Hepatocyte (in vitro differentiated cells): ENCODE measurements at regions not wholly inside any gene's neighbourhood (a gene's known extent, or its start where the extent isn't known, plus 50 kb on each side); places are given as distances from the start of the nearest gene placed in this dataset.

Source experiments
- DNase-seq: peaks from one replicate; pipeline ENCODE4 v3.0.0-alpha.2; 2016; ENCODE audit warnings: low spot score
- H2AFZ ChIP-seq: fragments of 200-600 bp; sonication (generic); 2 replicates; pipeline ENCODE4 v1.6.0; 2016; ENCODE audit warnings: antibody characterized with exemption, mild to moderate bottlenecking
- H3K27ac ChIP-seq: fragments of 200-600 bp; sonication (generic); 2 replicates; pipeline ENCODE4 v1.5.1; 2016; ENCODE audit warnings: mild to moderate bottlenecking
- H3K27me3 ChIP-seq: fragments of 200-600 bp; sonication (generic); 2 replicates; pipeline ENCODE4 v1.6.1; 2016
- H3K36me3 ChIP-seq: fragments of 200-600 bp; sonication (generic); replicated peaks from 2 replicates; pipeline ENCODE4 v1.5.1; 2016; ENCODE audit warnings: low read depth; ENCODE audit not compliant: insufficient read depth
- H3K4me1 ChIP-seq: fragments of 200-600 bp; sonication (generic); 2 replicates; pipeline ENCODE4 v1.5.1; 2016; ENCODE audit warnings: mild to moderate bottlenecking, moderate library complexity; ENCODE audit not compliant: insufficient read depth
- H3K4me2 ChIP-seq: fragments of 200-600 bp; sonication (generic); 2 replicates; pipeline ENCODE4 v1.6.0; 2016
- H3K4me3 ChIP-seq: fragments of 200-600 bp; sonication (generic); 2 replicates; pipeline ENCODE4 v1.5.1; 2016; ENCODE audit warnings: mild to moderate bottlenecking
- H3K79me2 ChIP-seq: fragments of 200-600 bp; sonication (generic); 2 replicates; pipeline ENCODE4 v1.6.0; 2017; ENCODE audit warnings: mild to moderate bottlenecking
- H3K9me2 ChIP-seq: fragments of 200-600 bp; sonication (generic); replicated peaks from 2 replicates; pipeline ENCODE4 v1.6.0; 2017; ENCODE audit warnings: mild to moderate bottlenecking; ENCODE audit not compliant: insufficient read depth
- H3K9me3 ChIP-seq: fragments of 200-600 bp; sonication (generic); 2 replicates; pipeline ENCODE4 v1.5.1; 2016; ENCODE audit warnings: low read depth, mild to moderate bottlenecking
- H4K20me1 ChIP-seq: fragments of 200-600 bp; sonication (generic); 2 replicates; pipeline ENCODE4 v1.6.0; 2016; ENCODE audit warnings: mild to moderate bottlenecking; ENCODE audit not compliant: insufficient read depth, poor library complexity, severe bottlenecking
- EZH2 ChIP-seq: fragments of 200-600 bp; sonication (generic); IDR thresholded peaks from 2 replicates; pipeline ENCODE4 v1.6.1; 2016; ENCODE audit warnings: antibody characterized with exemption, mild to moderate bottlenecking, borderline replicate concordance
- EZH2phosphoT487 ChIP-seq: fragments of 200-600 bp; sonication (generic); IDR thresholded peaks from one replicate; pipeline ENCODE4 v1.6.1; 2018; ENCODE audit warnings: antibody characterized with exemption, mild to moderate bottlenecking, low read depth, moderate library complexity; ENCODE audit not compliant: unreplicated experiment, severe bottlenecking
- WGBS: methylation state at CpG from one replicate; pipeline ENCODE4 v1.1.6; 2016; ENCODE audit warnings: low lambda C conversion rate; ENCODE audit errors: missing lambda C conversion rate; 5-methylcytosine and 5-hydroxymethylcytosine counted together
- TF ChIP-seq, protein P1 (sequence below): fragments of 200-600 bp; sonication (generic); IDR thresholded peaks from 2 replicates; pipeline ENCODE4 v1.5.1; 2016; ENCODE audit warnings: antibody characterized with exemption, mild to moderate bottlenecking; ENCODE audit not compliant: poor library complexity

DNA sequence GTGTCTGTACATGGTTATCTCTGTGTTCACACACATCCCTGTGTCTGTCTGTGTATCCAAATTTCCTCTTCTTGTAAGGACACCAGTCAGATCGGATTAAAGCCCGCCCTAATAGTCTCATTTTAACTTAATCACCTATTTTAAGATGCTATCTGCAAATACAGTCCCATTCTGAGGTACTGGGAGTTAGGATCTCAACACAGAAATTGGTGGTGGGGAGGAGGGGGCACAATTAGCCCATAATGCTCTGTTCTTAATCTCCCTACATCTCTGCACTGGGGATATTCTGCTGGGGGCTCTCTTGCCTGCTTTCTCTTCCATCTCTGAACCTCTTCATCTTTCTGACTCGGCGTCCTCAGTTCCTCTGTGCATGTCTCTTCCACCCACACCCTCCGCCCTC is 320.7 kb downstream of the CDC5L start:
- no peak for DNase-seq
- Histone ChIP-seq H3K4me2 (no peak overlapping the region), H3K9me2 (no peaks in the 10 kb centered on the region), H3K79me2 (no peaks in the 10 kb centered on the region), H3K4me1 (peaks cover 8% of the 10 kb centered on the region), H3K4me3 (no peak overlapping the region), H3K27me3 (peaks cover 3% of the 10 kb centered on the region), H2AFZ (no peak overlapping the region), H4K20me1 (no peaks in the 10 kb centered on the region), H3K9me3 (no peaks in the 10 kb centered on the region), H3K27ac (no peak overlapping the region), H3K36me3 (no peaks in the 10 kb centered on the region)
- WGBS = 90% methylated on average over 5 of the region's 5 CpGs
- no peak for TF ChIP-seq EZH2phosphoT487
- TF ChIP-seq EZH2 = no peak
- TF ChIP-seq, protein P1, sequence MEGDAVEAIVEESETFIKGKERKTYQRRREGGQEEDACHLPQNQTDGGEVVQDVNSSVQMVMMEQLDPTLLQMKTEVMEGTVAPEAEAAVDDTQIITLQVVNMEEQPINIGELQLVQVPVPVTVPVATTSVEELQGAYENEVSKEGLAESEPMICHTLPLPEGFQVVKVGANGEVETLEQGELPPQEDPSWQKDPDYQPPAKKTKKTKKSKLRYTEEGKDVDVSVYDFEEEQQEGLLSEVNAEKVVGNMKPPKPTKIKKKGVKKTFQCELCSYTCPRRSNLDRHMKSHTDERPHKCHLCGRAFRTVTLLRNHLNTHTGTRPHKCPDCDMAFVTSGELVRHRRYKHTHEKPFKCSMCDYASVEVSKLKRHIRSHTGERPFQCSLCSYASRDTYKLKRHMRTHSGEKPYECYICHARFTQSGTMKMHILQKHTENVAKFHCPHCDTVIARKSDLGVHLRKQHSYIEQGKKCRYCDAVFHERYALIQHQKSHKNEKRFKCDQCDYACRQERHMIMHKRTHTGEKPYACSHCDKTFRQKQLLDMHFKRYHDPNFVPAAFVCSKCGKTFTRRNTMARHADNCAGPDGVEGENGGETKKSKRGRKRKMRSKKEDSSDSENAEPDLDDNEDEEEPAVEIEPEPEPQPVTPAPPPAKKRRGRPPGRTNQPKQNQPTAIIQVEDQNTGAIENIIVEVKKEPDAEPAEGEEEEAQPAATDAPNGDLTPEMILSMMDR = no peak

GRCh38 chr6:44712353-44713111 is 325.0 kb downstream of the CDC5L start:
- Histone ChIP-seq H4K20me1 (no peaks in the 10 kb centered on the region), H3K27ac (peak overlapping the region; percentile 17)

DNA sequence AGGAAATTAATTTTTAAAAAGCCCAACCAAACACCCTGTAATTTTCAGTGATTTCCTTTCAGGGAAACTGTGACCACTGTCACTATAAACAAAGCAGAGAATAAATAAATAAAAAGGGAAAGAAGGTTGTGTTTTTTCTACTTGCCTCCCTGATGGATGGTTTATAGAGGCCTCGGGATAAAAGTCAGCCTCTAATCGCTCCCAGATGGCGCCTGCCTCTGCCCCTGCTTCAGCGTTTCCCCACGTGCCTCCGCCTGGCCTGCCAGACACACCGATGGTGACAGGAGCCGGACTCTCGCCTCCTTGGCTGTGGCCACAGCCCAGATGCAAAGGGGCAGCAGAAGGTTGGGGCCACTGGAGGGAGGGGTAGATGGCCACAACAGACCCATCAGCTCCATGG is 327.7 kb downstream of the CDC5L start:
- TF ChIP-seq, protein P1 = no peak
- TF ChIP-seq EZH2 = no peak
- TF ChIP-seq EZH2phosphoT487 = peak; percentile 47
- Histone ChIP-seq H4K20me1 (no peaks in the 10 kb centered on the region), H3K4me2 (no peak overlapping the region), H3K79me2 (no peaks in the 10 kb centered on the region), H3K9me3 (no peaks in the 10 kb centered on the region), H3K27me3 (peaks cover 15% of the 10 kb centered on the region), H3K4me3 (no peak overlapping the region), H3K4me1 (peaks cover 24% of the 10 kb centered on the region), H3K27ac (no peak overlapping the region), H3K9me2 (no peaks in the 10 kb centered on the region), H2AFZ (no peak overlapping the region), H3K36me3 (no peaks in the 10 kb centered on the region)
- 72% methylated on average over 9 of the region's 9 CpGs for WGBS
- peak; percentile 30 for DNase-seq

More at GRCh38 chr6:44712353-44713111, 325.0 kb downstream of the CDC5L start:
- Histone ChIP-seq H3K4me3 (no peak overlapping the region), H3K9me2 (no peaks in the 10 kb centered on the region), H3K79me2 (no peaks in the 10 kb centered on the region), H3K36me3 (no peaks in the 10 kb centered on the region), H3K9me3 (no peaks in the 10 kb centered on the region), H3K27me3 (peaks cover 5% of the 10 kb centered on the region), H3K4me1 (peaks cover 24% of the 10 kb centered on the region), H2AFZ (no peak overlapping the region), H3K4me2 (peak overlapping the region; percentile 7)
- 59% methylated on average over 6 of the region's 6 CpGs for WGBS
- no peak for DNase-seq
- no peak for TF ChIP-seq EZH2
- no peak for TF ChIP-seq EZH2phosphoT487
- TF ChIP-seq, protein P1 = no peak
